Stimulated activated CD4-positive, alpha-beta T cell treated with anti-CD3 and anti-CD28 coated beads, Interleukin-4, amount 100 ng/mL, for 48 hours (primary cell): ENCODE measurements at regions not wholly inside any gene's neighbourhood (a gene's known extent, or its start where the extent isn't known, plus 50 kb on each side); places are given as distances from the start of the nearest gene placed in this dataset.

Experiments used
- DNase-seq, 2 donors: peaks; one replicate each; pipeline ENCODE4 v3.0.0-alpha.2; 2020; ENCODE audit warnings: low read depth in 2 of 2

DNA sequence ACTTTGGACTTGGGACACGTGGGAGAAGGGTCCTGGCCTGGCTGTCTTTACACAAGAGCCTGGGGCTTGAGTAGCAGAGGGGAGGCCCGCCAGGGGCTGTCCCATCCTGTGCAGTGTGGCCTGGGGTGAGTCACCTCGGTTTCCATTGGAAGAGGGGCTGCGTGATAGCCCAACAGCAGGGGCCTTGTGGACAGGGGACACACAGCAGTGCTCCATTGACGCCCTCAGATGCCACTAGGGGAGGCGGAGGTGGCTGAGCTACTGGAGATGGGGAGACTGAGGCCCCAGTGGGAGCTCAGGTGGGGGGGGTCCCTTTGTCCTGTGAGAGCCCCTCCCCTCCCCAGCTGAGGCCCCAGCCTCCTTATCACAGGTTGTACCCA, 50.0 kb upstream of the RNU6ATAC start:
- no peak for DNase-seq

DNA sequence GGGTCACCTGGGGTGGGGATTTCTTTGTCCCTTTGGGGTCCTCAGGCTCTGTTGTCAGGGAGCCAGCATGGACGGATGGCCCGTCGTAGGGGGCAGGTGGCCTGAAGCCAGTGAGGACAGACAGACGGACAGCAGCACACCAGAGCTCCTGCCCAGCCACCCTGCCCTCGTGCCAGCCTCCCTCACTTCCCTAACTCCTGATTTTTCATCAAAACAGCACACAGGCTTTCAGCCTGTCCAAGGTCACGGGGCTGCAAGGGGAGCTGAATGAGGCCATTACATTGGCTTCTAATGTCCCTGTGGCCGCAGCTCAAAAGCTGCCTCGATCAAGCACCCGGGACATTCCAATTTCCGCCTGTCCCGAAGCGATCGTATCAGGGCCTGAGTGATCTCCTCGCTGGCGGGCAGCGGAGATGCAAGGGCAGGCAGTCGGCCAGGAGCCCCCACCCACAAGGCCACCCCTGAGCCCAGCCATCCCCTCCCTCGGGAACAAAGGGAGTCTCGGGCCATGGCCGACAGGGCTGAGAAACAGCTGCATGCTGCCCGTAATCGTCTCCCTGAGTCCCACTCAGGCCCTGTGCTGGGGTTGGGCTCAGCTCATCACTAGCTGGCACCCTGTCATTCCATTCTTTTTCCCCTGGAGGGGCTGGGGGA, 50.5 kb upstream of the RNU6ATAC start:
- DNase-seq: no peak

DNA sequence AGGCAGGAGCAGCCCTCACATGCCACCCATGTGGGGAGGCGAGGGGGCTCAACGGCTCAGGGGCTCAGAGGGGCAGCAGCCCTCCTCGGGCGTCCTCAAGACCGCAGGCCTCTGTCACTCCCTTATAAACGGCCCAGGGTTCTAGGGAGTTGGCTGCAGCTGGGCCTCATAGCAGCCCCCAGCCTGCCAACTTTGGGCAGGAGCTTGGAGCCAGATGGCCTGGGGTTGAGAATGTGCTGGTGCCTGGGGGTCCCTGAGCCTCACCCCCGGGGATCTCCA, 51.0 kb upstream of the RNU6ATAC start:
- DNase-seq: no peak

DNA sequence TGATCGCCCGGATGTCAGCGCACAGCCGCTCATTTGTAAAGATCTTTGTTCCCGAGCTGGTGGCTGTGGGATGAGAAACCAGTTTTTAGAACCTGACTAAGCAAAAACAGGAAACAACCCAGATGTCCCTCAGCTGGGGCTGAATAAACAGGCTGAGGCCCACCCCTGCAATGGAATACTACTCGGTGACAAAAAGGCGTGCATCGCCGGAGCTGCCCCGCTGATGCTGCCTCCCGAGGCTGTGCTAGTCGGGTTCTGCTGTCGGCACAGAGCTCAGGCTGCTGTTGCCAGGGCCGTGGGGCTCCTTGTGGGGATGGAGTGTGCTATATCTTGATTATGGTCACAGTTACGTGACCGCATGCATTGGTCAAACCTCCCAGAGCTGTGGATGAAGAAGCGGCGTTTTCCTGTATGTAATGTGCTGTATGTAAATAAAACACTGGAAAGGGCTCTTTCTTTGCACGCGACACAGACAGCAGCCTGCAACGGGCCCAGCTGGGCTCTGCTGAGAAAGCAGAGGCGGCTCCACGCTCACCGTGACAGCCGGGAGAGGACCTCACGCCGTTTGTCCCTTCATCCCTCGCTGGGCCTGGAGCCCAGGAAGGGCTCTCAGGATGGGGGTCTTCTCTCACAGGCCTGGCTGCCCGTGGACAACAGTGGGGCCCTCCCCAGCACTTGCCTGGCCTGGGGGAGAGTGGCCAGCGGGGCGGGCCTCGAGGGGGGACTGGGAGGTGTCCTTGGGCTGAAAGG, 51.5 kb upstream of the RNU6ATAC start:
- DNase-seq: no peak

DNA sequence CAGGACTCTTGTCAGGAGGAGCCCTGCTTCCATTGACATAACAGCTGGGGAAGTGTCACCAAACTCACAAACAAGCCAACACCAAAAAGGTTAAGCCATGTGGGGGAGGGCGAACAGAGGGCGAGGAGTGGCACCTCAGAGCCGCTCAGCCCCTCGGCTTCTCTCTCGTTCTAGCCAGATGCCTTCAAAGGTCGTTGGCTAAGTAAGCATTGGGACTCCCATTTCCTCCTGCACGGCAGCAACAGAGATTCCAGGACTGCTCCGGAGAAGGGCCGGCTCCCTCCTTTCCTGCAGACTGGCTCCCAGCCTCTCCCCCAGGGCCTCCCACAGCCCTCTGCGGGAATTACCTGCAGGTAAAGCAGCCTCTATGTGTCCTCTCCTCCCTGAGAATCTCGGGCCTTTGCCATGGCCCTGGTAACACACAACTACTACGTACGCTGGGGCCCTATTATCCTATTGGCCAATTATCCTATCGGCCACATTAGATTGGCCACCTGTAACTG, 52.1 kb upstream of the RNU6ATAC start:
- DNase-seq: no peak

DNA sequence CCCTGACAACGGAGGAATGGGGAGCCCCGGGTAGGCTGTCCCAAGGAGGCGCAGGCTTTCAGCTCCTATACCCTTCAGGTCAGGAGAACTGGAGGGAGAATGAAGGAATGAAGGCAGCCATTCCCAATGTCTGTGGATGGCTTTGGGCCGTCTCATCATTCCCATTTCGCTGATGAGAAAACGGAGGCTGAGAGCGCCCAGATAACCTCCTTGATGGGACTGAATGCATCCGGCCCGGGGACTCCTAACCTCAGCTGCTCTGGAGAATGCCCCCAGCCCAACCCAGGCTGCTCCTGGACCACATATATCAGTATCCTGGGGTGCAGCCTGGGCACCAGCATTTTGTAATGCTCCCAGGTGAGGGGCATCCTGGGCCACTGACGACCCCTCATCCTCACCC, 52.6 kb upstream of the RNU6ATAC start:
- no peak for DNase-seq

DNA sequence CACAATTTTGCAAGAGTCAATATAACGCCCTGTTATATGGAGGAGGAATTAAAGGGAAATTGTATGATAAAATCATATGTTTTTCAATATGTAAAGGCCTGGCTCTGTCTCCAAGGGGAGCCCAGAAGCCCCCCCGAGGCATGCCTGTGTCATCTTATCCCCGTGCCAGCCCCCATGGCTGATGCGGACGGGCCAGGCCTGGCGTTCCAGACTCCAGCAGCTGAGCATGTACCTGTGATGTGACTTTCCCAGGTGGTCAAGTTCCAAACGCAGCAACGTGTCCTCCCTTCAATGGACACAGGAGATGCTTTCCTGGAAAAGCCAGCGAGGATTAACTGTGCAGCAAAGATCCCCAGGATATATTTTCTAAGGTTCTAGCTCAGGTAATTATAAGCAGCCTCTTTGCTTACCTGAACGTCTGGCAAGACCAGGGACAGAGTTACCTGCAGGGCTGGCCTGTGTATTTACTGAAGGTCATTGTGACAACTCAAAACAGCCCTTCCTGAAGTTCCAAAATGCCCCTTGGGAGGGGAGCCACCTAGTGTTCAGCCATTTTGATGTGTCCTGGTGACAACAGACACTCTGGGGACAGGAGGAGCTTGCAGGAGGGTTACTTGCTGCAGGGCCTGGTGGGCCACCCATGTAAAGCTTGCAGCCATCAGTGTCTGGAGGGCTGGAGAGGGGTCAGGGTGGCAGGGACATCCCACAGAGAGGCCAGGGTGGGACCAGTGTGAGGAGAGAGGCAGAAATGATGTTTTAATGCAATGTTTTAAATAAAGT, 53.3 kb upstream of the RNU6ATAC start:
- no peak for DNase-seq

DNA sequence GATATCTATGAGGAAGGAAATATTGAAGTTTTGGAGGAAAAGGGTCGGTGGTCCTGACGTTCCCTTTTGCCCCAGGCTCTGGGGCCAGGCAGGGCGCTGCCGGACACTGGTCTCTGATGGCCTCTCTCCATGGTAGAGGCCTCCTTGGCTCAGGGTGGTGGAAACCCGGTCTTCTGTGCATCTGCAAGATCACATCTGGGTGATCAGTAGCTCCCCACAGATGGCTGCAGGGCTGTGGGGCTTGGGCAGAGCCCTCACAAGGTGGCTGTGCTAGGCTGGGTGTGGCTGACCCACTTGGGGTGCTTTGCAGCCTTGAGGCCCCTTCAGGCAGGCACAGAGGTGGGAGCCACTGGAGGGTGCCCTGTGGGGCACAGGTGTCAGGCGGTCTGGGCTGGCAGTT, 53.9 kb upstream of the RNU6ATAC start:
- no peak for DNase-seq

DNA sequence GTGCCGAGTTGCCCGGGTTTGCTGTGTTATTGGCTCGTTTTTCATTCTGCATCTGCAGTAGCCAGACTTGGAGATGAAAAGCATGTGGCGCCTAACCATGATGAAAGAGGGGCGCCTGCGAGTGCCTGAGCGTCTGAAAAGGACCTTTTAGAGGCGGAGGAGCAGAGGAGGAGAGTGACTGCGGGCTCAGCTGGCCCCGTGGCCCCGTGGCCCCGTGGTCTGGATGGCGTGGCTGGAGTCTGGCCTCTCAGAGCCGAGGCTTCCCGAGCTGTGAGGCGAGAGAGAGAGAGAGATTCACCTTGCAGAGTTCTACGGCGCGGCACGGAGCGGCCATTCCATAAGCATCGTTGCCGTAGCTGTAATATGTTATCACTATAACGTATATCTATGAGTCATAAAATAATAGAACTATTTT, 55.3 kb upstream of the RNU6ATAC start:
- DNase-seq: no peak

DNA sequence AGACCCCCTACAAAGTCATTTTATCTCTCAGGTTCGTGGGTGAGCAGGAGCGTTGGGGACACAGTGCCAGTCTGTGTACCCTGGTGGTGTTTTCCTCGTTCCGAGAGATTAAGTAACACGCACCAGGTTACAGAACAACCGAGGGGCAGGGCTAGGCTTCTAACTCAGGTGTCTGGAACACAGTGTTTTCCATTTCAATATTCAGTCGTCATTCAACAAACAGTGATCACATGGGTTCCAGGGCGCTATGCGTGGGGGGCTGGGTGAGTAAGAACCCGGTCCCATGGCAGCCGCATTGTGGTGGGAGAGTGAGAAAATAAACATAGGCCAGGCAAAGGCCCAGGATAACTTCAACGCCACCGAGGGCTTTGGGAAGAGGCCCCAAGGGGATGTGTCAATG, 55.9 kb upstream of the RNU6ATAC start:
- DNase-seq: no peak

DNA sequence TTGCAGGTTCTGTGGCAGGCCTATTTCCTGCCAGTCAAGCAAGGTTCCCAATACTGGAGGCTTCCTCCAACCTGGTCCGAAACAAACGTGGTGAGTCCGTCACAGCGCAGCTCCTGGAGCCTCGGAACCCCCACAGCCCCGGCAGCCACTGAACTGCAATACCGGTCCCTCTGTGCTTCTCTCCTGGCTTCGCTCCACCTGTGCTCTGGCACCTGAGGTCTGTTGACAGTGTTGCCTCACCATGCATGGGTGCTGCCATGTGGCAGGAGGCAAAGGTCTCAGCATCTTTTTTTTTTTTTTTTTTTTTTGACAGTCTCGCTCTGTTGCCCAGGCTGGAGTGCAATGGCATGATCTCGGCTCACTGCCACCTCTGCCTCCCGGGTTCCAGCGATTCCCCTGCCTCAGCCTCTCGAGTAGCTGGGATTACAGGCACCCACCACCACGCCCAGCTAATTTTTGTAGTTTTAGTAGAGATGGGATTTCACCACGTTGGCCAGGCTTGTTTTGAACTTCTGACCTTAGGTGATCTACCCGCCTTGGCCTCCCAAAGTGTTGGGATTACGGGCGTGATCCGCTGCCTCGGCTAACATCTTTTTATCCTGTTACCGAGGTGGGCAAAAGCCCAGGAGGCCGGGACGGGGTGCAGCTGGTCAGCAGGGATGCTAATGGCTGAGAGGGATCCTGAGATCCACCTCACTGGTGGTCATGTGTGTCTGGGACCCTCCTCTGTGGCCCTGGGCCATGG, 57.1 kb upstream of the RNU6ATAC start:
- no peak for DNase-seq

DNA sequence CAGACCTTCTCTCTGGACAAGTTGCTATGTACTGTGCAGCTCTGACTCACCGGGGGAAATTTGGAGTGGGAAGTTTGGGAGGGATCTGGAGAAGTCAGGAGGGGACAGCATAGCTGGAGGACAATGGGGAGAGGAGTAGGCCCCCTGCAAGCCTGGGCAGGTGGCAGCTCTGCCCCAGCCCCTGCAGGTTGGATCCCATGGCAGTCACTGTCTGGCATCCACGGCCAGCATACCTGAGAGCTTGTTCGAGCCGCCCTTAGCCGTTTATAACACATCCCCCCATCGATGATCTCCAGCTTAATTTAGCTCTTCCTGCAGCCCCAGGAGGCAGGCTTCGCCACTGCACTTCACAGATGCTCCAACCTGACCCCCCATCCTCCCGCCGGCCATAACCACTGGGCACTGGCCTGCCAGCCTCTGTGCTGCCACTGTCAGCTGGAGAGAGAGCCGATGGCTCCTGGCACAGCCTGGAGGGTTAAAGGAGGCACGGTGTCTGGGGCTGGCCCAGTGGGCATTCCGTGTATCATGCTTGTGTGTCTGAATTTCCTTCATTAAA, 57.7 kb upstream of the RNU6ATAC start:
- DNase-seq: no peak

DNA sequence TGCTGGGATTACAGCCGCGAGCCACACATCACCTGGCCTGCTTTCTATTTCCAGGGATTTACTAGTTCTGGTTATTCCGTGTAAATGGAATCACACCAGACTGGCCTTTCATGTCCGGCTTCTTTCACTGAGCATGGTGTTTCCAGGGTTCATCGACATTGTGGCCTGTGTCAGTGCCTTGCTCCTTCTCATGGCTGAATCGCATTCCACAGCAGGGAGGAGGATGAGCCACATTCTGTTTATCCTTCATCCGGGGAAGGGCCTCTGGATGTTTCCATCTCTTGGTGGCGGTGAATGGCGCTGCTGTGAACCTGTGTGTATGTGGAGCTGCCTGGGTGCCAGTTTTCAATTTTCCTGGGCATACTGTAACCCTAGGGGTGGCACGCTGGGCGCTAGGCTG, 58.7 kb upstream of the RNU6ATAC start:
- DNase-seq: no peak

DNA sequence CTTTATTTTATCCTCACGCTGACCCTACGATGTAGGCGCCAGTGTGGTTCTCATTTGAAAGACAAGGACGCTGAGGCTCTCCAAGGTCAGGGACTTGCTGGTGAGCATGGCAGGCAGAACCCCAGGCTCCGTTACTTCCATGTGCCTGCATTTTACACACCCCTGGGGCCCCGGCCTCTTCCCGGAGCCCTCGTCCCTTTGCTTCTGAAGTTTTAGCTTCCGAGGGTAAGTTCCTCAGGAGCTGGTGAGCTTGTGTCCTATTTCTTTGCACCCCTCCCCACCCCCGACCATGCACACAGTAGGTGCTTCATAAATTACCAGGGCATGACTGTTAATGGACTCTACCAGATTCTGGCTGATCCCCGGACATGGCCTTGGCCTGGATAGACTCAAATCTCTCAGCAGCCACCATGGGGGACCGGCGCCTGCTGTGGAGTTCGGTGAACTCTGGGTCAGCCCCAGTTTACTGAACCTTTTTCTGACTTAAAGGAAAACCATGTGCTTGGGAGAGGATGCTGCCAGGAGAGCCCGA, 59.3 kb upstream of the RNU6ATAC start:
- DNase-seq: no peak

DNA sequence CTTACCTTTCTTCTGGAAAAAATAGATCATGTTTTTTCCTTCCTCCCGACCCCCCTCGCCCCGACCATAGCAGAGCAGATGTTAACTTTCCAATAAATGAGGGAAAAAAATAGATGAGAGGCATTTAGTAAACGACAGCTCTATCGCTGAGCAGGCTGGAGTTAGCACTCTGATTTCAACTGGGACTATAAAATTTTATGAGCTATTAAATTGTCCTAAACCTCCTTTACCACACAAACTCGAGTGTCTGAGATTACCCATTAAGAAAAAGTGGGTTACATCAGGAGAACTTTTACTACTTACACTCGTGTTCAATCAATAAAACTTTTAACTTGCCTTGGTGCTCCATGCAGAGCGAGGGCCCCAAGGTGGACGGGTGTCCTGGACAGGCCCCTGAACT, 59.8 kb upstream of the RNU6ATAC start:
- no peak for DNase-seq

DNA sequence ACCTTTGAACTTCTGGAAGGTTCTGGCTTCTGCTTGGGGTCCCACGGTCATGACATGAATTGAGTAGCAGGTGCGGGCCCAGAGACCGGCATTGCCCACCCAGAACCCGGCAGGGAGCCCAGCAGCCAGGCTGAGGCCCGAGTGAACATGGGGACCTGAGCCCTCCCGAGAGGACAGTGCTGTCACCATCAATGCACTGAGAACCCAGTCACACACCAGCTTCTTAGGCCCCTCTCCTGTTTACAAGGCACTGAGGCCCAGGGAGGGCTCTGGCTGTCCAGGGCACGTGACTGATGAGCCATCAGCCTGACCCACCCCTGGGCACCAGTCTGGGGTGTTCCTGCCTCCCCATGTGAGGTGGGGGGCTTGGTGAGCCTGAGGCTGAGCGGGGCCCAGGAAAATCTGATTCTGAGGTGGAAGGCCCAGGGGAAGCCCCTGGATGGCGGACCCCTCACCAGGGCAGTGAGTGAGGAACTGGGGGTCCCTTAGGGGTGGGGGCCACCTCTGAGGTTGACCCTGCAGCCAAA, 60.3 kb upstream of the RNU6ATAC start:
- DNase-seq: no peak

DNA sequence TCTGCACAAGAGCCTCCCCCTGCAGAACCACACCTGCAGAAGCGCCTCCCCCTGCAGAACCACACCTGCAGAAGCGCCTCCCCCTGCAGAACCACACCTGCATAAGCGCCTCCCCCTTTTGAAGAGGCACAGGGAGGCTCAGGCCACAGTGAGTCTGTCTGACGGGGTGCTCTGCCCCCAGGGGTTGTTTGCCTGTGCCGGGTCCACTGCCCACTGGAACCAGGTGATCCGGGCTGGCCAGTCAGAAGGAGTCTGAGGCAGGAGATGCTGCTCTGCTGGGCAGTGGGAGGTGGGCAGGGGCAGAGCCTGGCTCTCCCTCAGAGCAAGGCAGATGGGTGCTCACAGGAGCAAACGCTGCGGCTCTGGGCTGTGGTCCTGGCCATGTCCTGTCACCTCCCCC, 60.8 kb upstream of the RNU6ATAC start:
- DNase-seq: no peak

DNA sequence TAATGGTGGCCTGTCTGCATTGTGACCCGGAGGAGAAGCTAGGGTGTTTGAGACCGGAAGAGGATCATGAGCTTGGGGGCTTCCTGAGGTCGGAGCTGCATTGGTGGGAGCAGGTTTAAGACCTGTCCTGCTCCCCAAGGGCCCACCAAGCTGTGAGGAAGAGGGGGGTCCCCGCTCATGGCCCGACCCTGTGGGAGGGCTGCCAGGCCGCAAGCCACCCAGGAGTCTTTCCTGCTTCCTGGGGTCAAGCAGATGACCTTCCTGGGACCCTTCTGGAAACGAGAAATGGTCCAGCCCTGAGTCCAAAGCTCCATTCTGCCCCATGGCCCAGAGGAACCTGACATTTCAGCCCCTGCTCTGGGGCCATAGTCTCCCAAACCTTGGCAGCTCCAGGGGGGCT, 61.5 kb upstream of the RNU6ATAC start:
- DNase-seq: no peak

DNA sequence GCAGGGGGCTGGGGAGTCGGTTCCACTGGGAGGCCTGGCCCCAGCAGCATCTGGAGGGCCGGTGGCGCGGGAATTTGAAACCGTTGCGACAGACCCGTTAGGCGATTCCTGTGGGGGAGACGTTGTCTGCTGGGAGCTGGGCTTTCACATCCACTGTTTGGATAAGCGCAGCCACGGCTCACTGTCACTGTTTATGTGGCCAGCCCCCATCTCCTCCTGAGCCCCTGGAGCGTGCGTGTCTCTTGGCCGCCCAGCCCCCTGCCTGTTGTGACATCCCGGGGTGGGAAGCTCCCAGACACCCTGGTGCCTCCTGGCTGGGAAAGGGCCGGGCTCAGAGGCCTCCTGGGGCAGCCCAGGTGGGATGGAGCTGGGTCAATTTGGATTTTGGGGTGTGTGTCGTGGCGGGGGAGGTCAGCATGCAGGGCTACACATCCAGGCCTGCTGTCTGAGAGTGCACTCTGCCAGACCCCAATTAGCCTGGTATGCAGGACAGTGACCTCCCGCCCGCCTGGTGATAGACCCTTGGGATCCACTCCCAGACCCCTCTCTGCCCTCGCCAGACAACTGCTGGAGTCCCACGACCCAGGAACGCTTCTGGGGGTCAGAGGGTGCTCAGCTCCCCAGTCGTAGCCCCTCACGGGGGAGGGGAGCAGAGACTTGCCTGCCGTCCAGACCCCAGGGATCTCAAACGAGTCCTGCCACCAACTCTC, 62.0 kb upstream of the RNU6ATAC start:
- DNase-seq: no peak

DNA sequence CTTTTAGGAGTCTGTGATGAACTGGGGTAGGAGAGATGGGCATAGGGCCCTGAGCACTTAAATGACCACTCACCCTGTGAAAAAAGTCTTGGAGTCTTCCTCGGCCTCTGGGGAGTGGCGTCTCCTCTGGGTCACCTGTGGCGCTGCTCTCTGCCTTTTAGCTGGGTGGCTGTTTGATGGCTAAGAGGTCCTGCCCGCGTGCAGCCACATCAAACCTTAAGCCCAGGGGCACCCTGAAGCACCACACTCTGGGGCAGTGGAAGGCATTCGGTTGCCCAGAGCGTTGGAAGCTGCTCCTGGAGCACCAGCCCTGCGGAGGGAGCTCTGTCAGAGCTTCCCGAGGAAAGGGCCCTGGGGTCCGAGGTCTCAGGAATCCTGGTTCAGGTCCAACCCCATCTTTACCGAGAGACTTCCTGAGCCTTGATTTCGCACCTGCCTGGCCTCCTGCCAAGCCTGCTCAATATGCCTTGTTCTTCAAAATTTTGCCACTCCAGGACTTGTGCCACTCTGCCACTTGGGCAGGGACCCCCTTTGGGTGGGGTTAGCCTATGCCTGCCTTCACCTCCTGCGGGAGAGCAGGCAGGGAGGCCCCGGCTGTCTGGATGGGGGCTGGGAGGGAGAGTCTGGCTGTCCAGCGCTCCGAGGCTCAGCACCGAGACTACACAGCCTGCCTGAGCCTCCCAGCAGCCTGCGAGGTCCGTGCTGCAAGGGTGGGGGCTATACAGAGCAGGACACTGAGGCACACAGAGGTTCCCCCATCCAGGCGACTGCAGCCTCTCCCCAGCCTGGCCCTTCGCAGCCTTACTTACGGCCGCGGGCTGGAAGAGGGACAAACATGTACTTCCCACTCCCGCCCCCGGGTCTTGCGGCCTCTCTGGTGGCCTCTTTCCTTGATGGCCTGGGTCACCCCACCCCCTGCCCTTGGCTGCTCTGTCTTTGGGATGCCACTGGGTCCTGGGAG, 63.4 kb upstream of the RNU6ATAC start:
- no peak for DNase-seq
